ENCODE measurements at regions not wholly inside any gene's neighbourhood (a gene's known extent, or its start where the extent isn't known, plus 50 kb on each side); places are given as distances from the start of the nearest gene placed in this dataset.

DNA sequence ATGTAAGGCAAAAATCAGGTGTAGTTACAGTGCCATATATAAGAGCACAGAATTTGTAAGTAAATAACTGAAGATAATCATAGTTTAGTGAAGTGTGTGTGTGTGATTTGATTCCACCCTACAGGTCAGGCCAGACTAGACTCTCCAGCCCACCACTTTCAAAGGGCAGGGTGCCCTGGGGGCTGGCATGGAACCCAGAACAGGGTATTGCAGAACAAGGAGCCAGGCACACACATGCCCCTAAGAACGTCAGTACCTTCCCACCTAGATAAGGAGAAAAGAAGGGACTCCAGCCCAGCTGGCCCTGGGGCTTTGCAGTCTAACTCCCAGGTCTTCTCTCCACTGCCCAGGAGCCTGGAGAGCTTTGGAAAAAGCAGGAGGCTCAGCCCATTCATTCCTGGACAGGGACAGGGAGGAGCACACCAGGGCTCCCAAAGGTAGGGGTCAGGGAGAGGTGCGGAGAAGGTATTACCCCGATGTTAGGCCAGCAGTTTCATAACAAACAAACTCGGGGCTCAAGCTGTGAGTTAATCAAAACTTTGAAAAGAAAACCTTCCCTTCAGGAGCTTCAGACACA is 149.7 kb upstream of the VANGL1 start:
- Histone ChIP-seq H3K4me1 (ENCODE audit: control insufficient read depth, insufficient read depth, low read length) (peaks cover 6% of the 10 kb centered on the region), H3K4ac (ENCODE audit: low read depth, low read length) (no peak overlapping the region), H3K36me3 (ENCODE audit: control insufficient read depth, insufficient read depth, low read length) (no peaks in the 10 kb centered on the region), H4K20me1 (ENCODE audit: insufficient read depth, low read length) (no peaks in the 10 kb centered on the region), H2BK120ac (ENCODE audit: low read depth, low read length) (no peak overlapping the region), H2AK9ac (replicated peaks; ENCODE audit: low read depth, low read length, poor library complexity) (no peak overlapping the region), H2AK5ac (ENCODE audit: low read depth, low read length) (no peak overlapping the region), H3K9ac (ENCODE audit: low read depth, low read length) (no peak overlapping the region), H3K56ac (ENCODE audit: extremely low read depth, insufficient read depth, low read length) (no peak overlapping the region), H3K27ac (ENCODE audit: insufficient read depth, low read length) (no peak overlapping the region), H3K27me3 (ENCODE audit: control insufficient read depth, insufficient read depth, low read length) (no peaks in the 10 kb centered on the region), H2BK5ac (ENCODE audit: low read depth, low read length, poor library complexity, severe bottlenecking) (no peak overlapping the region), H3K23ac (ENCODE audit: low read depth, low read length) (no peak overlapping the region), H3K14ac (replicated peaks; ENCODE audit: low read depth, low read length) (no peak overlapping the region), H4K8ac (ENCODE audit: low read depth in 2 of 2, low read length in 2 of 2) (no peak overlapping the region), H2BK15ac (ENCODE audit: low read depth, low read length) (no peak overlapping the region), H2AFZ (replicated peaks; ENCODE audit: low read length, poor library complexity) (no peak overlapping the region), H3K18ac (ENCODE audit: low read depth, low read length) (no peak overlapping the region), H3K9me1 (ENCODE audit: insufficient read depth, low read length) (peaks cover 15% of the 10 kb centered on the region), H2BK20ac (ENCODE audit: low read depth, low read length) (no peak overlapping the region), H4K5ac (ENCODE audit: low read depth, low read length) (no peak overlapping the region), H3K79me1 (ENCODE audit: low read depth in 1 of 2, low read length in 2 of 2) (no peaks in the 10 kb centered on the region), H4K91ac (ENCODE audit: insufficient read depth, low read depth, low read length) (no peak overlapping the region), H3K9me3 (ENCODE audit: control insufficient read depth, insufficient read depth, low read length) (no peaks in the 10 kb centered on the region), H3K4me2 (ENCODE audit: low read depth, low read length) (no peak overlapping the region), H3K4me3 (ENCODE audit: insufficient read depth, low read depth, low read length) (no peak overlapping the region)
- no peak for DNase-seq
- no TSS peak for BruUV-seq (replicated peaks)
- POLR2A ChIA-PET (ENCODE audit: unreplicated experiment): no interaction called here
- no CpG with 5 or more reads among the region's 4 CpGs for WGBS, 2 experiments (ENCODE audit: extremely low coverage in 2 of 2, insufficient read length in 1 of 2)
- CTCF ChIA-PET: no interaction called here
- intact Hi-C loops (cut with micrococcal nuclease) (no loop called here), in situ Hi-C loops (cut with MboI; ENCODE audit: low sequenced_read_pairs) (no loop called here), dilution Hi-C loops (cut with HindIII; ENCODE audit: low sequenced_read_pairs, unreplicated experiment) (no loop called here)
- TF ChIP-seq POLR2A (IDR thresholded peaks at IDR 0.05; ENCODE audit: low read depth, low read length) (no peak), RFX5 (IDR thresholded peaks at IDR 0.05; ENCODE audit: low read depth, low read length) (no peak), FOS (IDR thresholded peaks at IDR 0.05; ENCODE audit: low read depth, low read length) (no peak), CEBPB (IDR thresholded peaks at IDR 0.05; ENCODE audit: low read depth, low read length) (no peak), MAZ (IDR thresholded peaks at IDR 0.05; ENCODE audit: borderline replicate concordance, low read depth, low read length) (no peak), MXI1 (IDR thresholded peaks at IDR 0.05; ENCODE audit: borderline replicate concordance, low read depth, low read length) (no peak), RCOR1 (IDR thresholded peaks at IDR 0.05; ENCODE audit: insufficient replicate concordance, low read length) (no peak), MAFK (IDR thresholded peaks at IDR 0.05; ENCODE audit: low read depth, low read length) (no peak), RAD21 (IDR thresholded peaks at IDR 0.05; ENCODE audit: low read length) (no peak), NFE2L2 (IDR thresholded peaks at IDR 0.05; ENCODE audit: low read depth, low read length) (no peak), CHD1 (IDR thresholded peaks at IDR 0.05; ENCODE audit: low read depth, low read length) (no peak), SMC3 (IDR thresholded peaks at IDR 0.05; ENCODE audit: low read depth, low read length) (no peak), BHLHE40 (IDR thresholded peaks at IDR 0.05; ENCODE audit: low read depth, low read length) (no peak)
- TF ChIP-seq, protein P1, sequence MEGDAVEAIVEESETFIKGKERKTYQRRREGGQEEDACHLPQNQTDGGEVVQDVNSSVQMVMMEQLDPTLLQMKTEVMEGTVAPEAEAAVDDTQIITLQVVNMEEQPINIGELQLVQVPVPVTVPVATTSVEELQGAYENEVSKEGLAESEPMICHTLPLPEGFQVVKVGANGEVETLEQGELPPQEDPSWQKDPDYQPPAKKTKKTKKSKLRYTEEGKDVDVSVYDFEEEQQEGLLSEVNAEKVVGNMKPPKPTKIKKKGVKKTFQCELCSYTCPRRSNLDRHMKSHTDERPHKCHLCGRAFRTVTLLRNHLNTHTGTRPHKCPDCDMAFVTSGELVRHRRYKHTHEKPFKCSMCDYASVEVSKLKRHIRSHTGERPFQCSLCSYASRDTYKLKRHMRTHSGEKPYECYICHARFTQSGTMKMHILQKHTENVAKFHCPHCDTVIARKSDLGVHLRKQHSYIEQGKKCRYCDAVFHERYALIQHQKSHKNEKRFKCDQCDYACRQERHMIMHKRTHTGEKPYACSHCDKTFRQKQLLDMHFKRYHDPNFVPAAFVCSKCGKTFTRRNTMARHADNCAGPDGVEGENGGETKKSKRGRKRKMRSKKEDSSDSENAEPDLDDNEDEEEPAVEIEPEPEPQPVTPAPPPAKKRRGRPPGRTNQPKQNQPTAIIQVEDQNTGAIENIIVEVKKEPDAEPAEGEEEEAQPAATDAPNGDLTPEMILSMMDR (conservative IDR thresholded peaks at IDR 0.05; ENCODE audit: low read depth, low read length): no peak
- TF ChIP-seq, protein P2, sequence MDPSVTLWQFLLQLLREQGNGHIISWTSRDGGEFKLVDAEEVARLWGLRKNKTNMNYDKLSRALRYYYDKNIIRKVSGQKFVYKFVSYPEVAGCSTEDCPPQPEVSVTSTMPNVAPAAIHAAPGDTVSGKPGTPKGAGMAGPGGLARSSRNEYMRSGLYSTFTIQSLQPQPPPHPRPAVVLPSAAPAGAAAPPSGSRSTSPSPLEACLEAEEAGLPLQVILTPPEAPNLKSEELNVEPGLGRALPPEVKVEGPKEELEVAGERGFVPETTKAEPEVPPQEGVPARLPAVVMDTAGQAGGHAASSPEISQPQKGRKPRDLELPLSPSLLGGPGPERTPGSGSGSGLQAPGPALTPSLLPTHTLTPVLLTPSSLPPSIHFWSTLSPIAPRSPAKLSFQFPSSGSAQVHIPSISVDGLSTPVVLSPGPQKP (IDR thresholded peaks at IDR 0.05; ENCODE audit: borderline replicate concordance, low read depth, low read length): no peak
- TF ChIP-seq, protein P3, sequence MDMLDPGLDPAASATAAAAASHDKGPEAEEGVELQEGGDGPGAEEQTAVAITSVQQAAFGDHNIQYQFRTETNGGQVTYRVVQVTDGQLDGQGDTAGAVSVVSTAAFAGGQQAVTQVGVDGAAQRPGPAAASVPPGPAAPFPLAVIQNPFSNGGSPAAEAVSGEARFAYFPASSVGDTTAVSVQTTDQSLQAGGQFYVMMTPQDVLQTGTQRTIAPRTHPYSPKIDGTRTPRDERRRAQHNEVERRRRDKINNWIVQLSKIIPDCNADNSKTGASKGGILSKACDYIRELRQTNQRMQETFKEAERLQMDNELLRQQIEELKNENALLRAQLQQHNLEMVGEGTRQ (IDR thresholded peaks at IDR 0.05; ENCODE audit: low read depth, low read length): no peak
- no peak for ATAC-seq (ENCODE audit: low read depth)

All from IMR-90 (cell line).